ENCODE measurements at regions not wholly inside any gene's neighbourhood (a gene's known extent, or its start where the extent isn't known, plus 50 kb on each side); places are given as distances from the start of the nearest gene placed in this dataset.

DNA sequence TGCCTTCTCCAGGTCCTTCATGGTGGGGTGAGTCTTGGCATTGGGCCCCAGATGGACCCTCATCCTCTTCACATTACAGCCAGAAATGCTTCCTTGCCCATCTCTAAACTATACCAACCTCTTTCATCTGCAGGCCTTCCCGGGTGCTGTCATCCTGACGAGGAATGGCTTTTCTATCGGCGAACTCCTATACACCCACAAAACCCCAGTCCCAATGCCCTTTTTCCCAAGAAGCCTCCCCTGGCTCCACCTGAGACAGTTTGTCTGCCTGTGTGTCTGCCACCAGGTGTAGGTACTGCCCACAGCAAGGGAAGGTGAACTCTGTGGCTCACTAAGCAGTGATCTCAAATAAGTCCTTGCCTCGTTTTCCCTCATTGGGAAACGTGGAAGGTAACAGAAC, 55.3 kb downstream of the PTPRS start:
- Histone ChIP-seq H2AFZ (ENCODE audit: insufficient read depth, low read depth, low read length, poor library complexity, severe bottlenecking) (no peak overlapping the region), H3K79me2 (ENCODE audit: insufficient read depth, low read length) (no peaks in the 10 kb centered on the region), H3K27me3 (ENCODE audit: control insufficient read depth in 2 of 2, insufficient read depth in 2 of 2, low read length in 2 of 2) (no peaks in the 10 kb centered on the region), H3K9me3 (replicated peaks in 1 of 2; ENCODE audit: control insufficient read depth in 1 of 2, insufficient read depth in 1 of 2, low read length in 2 of 2) (no peaks in the 10 kb centered on the region), H3K36me3 (replicated peaks in 1 of 2; ENCODE audit: control insufficient read depth in 1 of 2, insufficient read depth in 2 of 2, low read length in 2 of 2) (no peaks in the 10 kb centered on the region), H4K20me1 (ENCODE audit: insufficient read depth, low read length) (no peaks in the 10 kb centered on the region), H3K4me2 (replicated peaks; ENCODE audit: extremely low read depth, low read length, poor library complexity, severe bottlenecking) (no peak overlapping the region), H3K4me1 (ENCODE audit: control insufficient read depth in 1 of 2, insufficient read depth in 2 of 2, low read length in 2 of 2) (no peaks in the 10 kb centered on the region), H3K27ac (ENCODE audit: low read depth in 1 of 2, low read length in 2 of 2) (no peak overlapping the region), H3K4me3 (replicated peaks in 1 of 3; ENCODE audit: low read depth in 2 of 3, low read length in 3 of 3) (no peak overlapping the region), H3K9ac (ENCODE audit: insufficient read depth, low read length, poor library complexity, severe bottlenecking) (no peak overlapping the region)
- peaks cover 0 to 6% (median 0%) of the 10 kb centered on the region in 7 donors for H3K9me3 Mint-ChIP-seq
- H3K4me3 Mint-ChIP-seq = no peak overlapping the region
- TF ChIP-seq, protein P1, sequence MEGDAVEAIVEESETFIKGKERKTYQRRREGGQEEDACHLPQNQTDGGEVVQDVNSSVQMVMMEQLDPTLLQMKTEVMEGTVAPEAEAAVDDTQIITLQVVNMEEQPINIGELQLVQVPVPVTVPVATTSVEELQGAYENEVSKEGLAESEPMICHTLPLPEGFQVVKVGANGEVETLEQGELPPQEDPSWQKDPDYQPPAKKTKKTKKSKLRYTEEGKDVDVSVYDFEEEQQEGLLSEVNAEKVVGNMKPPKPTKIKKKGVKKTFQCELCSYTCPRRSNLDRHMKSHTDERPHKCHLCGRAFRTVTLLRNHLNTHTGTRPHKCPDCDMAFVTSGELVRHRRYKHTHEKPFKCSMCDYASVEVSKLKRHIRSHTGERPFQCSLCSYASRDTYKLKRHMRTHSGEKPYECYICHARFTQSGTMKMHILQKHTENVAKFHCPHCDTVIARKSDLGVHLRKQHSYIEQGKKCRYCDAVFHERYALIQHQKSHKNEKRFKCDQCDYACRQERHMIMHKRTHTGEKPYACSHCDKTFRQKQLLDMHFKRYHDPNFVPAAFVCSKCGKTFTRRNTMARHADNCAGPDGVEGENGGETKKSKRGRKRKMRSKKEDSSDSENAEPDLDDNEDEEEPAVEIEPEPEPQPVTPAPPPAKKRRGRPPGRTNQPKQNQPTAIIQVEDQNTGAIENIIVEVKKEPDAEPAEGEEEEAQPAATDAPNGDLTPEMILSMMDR (IDR thresholded peaks at IDR 0.05) = no peak
- no peaks in the 10 kb centered on the region for H3K4me1 Mint-ChIP-seq
- no peak for DNase-seq
- peak overlapping the region in 1 of 7 donors; percentile 26 for H3K27ac Mint-ChIP-seq
- H3K27me3 Mint-ChIP-seq (ENCODE audit: low read depth in 3 of 3) = peaks cover 4 to 9% (median 7%) of the 10 kb centered on the region in 3 donors
- H3K36me3 Mint-ChIP-seq = no peaks in the 10 kb centered on the region
- intact Hi-C loops (cut with micrococcal nuclease) = no loop called here
- WGBS (ENCODE audit: insufficient coverage) = 90% methylated on average over 6 of the region's 6 CpGs

DNA sequence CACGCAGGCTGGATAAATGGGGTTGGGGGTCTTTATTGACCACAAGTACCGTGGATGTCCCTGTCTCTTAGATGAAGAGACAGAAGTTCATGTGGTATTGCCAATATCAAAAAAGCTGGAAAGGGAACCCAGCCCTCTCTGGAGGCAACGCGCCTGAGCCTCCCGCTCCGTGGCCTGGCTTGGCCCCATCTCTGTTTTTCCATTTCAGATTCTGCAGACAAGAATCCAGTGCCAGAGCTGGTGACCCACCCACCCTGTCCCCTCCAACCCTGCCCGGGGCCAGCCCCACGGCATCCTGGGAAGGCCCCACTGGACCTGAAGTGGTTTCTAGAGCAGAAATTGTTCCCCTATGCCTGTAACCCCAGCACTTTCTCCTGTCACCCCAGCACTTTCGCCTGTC, 57.7 kb downstream of the PTPRS start:
- Mint-ChIP-seq H3K36me3 (no peaks in the 10 kb centered on the region), H3K4me3 (no peak overlapping the region), H3K27me3 (ENCODE audit: low read depth in 3 of 3) (peaks cover 7 to 9% (median 7%) of the 10 kb centered on the region in 3 donors), H3K27ac (no peak overlapping the region), H3K4me1 (no peaks in the 10 kb centered on the region), H3K9me3 (peaks cover 0 to 6% (median 0%) of the 10 kb centered on the region in 7 donors)
- no peaks in the 10 kb centered on the region for H4K20me1 ChIP-seq (ENCODE audit: insufficient read depth, low read length)
- no peak overlapping the region for H3K27ac ChIP-seq (ENCODE audit: low read depth in 1 of 2, low read length in 2 of 2)
- WGBS (ENCODE audit: insufficient coverage) = 97% methylated on average over 6 of the region's 9 CpGs
- intact Hi-C loops (cut with micrococcal nuclease) = no loop called here
- no peaks in the 10 kb centered on the region for H3K27me3 ChIP-seq (ENCODE audit: control insufficient read depth in 2 of 2, insufficient read depth in 2 of 2, low read length in 2 of 2)
- no peak for DNase-seq
- no peaks in the 10 kb centered on the region for H3K9me3 ChIP-seq (replicated peaks in 1 of 2; ENCODE audit: control insufficient read depth in 1 of 2, insufficient read depth in 1 of 2, low read length in 2 of 2)
- no peaks in the 10 kb centered on the region for H3K4me1 ChIP-seq (ENCODE audit: control insufficient read depth in 1 of 2, insufficient read depth in 2 of 2, low read length in 2 of 2)
- H3K79me2 ChIP-seq (ENCODE audit: insufficient read depth, low read length) = no peaks in the 10 kb centered on the region
- TF ChIP-seq, protein P1 (IDR thresholded peaks at IDR 0.05) = no peak
- H3K4me2 ChIP-seq (replicated peaks; ENCODE audit: extremely low read depth, low read length, poor library complexity, severe bottlenecking) = no peak overlapping the region
- no peak overlapping the region for H2AFZ ChIP-seq (ENCODE audit: insufficient read depth, low read depth, low read length, poor library complexity, severe bottlenecking)
- no peak overlapping the region for H3K4me3 ChIP-seq (replicated peaks in 1 of 3; ENCODE audit: low read depth in 2 of 3, low read length in 3 of 3)
- no peaks in the 10 kb centered on the region for H3K36me3 ChIP-seq (replicated peaks in 1 of 2; ENCODE audit: control insufficient read depth in 1 of 2, insufficient read depth in 2 of 2, low read length in 2 of 2)
- H3K9ac ChIP-seq (ENCODE audit: insufficient read depth, low read length, poor library complexity, severe bottlenecking) = no peak overlapping the region

Measured in CD14-positive monocyte (primary cell).